ENCODE measurements at regions not wholly inside any gene's neighbourhood (a gene's known extent, or its start where the extent isn't known, plus 50 kb on each side); places are given as distances from the start of the nearest gene placed in this dataset.

DNA sequence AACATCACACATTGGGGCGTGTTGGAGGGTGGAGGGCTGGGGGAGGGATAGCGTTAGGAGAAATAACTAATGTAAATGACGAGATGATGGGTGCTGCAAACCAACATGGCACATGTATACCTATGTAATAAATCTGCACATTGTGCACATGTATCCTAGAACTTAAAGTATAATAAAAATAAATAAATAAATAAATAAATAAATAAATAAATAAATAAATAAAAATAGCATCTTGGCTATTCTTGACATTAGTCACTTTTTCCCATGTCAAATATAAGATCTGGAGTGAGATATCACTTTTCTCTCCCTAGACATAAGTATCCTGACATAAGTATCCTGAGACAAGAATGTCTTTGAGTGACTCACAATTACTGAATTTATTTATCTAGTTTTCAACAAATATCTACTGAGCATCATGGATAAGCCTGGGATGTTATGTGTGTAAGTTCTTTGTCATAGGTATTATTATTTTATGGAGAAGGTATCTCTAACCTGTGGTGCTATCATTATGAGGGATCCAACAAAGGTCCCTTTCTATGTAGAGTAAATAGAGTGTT, 691.3 kb downstream of the SORCS1 start:
- WGBS, result 87% methylated on average over 3 of the region's 3 CpGs
- no peaks in the 10 kb centered on the region for H3K27me3 ChIP-seq

GRCh38 chr10:106467506-106467905, 697.0 kb downstream of the SORCS1 start:
- no peak overlapping the region for H3K4me3 ChIP-seq
- H3K36me3 ChIP-seq, result no peaks in the 10 kb centered on the region
- no peak overlapping the region for H3K27ac ChIP-seq
- H3K9me3 ChIP-seq, result peaks cover 3% of the 10 kb centered on the region
- DNase-seq (ENCODE audit: low spot score in 2 of 2), result no peak
- H3K4me1 ChIP-seq, result no peaks in the 10 kb centered on the region
- WGBS, result 96% methylated on average over 6 of the region's 6 CpGs
- H3K27me3 ChIP-seq, result no peaks in the 10 kb centered on the region
- TF ChIP-seq POLR2AphosphoS5 (IDR thresholded peaks at IDR 0.05) (no peak), EP300 (IDR thresholded peaks at IDR 0.05) (no peak), POLR2A (IDR thresholded peaks at IDR 0.05) (no peak), CTCF (IDR thresholded peaks at IDR 0.05) (no peak)

More for the DNA sequence above, 691.3 kb downstream of the SORCS1 start:
- no peak for DNase-seq (ENCODE audit: low spot score in 2 of 2)
- Histone ChIP-seq H3K4me3 (no peak overlapping the region), H3K27ac (no peak overlapping the region), H3K9me3 (peaks cover 3% of the 10 kb centered on the region), H3K36me3 (no peaks in the 10 kb centered on the region), H3K4me1 (no peaks in the 10 kb centered on the region)
- TF ChIP-seq POLR2AphosphoS5 (IDR thresholded peaks at IDR 0.05), result no peak
- no peak for TF ChIP-seq POLR2A (IDR thresholded peaks at IDR 0.05)
- TF ChIP-seq CTCF (IDR thresholded peaks at IDR 0.05), result no peak
- no peak for TF ChIP-seq EP300 (IDR thresholded peaks at IDR 0.05)

GRCh38 chr10:106457522-106457921, 707.0 kb downstream of the SORCS1 start:
- TF ChIP-seq EP300 (IDR thresholded peaks at IDR 0.05) (no peak), CTCF (IDR thresholded peaks at IDR 0.05) (no peak), POLR2AphosphoS5 (IDR thresholded peaks at IDR 0.05) (no peak), POLR2A (IDR thresholded peaks at IDR 0.05) (no peak)
- peaks cover 7% of the 10 kb centered on the region for H3K9me3 ChIP-seq
- no peaks in the 10 kb centered on the region for H3K4me1 ChIP-seq
- no peaks in the 10 kb centered on the region for H3K36me3 ChIP-seq
- H3K4me3 ChIP-seq, result no peak overlapping the region
- H3K27me3 ChIP-seq, result no peaks in the 10 kb centered on the region
- DNase-seq (ENCODE audit: low spot score in 2 of 2), result no peak
- no peak overlapping the region for H3K27ac ChIP-seq
- WGBS, result 91% methylated on average over 3 of the region's 3 CpGs

DNA sequence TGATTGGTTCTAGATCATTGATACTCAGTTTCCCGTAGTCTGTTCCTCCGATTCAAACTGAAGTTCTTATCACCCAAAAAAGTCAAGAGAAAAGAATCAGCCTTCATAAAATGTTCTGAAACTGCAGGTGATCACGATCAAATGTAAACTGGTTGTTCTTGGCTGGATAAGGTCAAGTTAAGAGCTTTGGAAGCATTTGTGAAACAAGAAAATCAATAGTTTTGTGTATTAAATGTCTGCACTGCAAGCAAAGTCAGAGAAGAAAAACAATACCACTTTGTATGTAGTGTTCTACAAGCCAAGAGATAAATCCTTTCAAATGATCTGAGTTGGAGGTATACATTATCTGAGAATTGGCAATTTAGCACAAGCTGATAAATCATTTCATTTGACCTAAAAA, 710.3 kb downstream of the SORCS1 start:
- no peak for TF ChIP-seq POLR2A (IDR thresholded peaks at IDR 0.05)
- H3K4me1 ChIP-seq, result no peaks in the 10 kb centered on the region
- no peak overlapping the region for H3K4me3 ChIP-seq
- H3K27me3 ChIP-seq, result no peaks in the 10 kb centered on the region
- WGBS, result 87% methylated on average over 3 of the region's 3 CpGs
- no peak for DNase-seq (ENCODE audit: low spot score in 2 of 2)
- no peak overlapping the region for H3K27ac ChIP-seq
- no peaks in the 10 kb centered on the region for H3K36me3 ChIP-seq
- H3K9me3 ChIP-seq, result peaks cover 5% of the 10 kb centered on the region

DNA sequence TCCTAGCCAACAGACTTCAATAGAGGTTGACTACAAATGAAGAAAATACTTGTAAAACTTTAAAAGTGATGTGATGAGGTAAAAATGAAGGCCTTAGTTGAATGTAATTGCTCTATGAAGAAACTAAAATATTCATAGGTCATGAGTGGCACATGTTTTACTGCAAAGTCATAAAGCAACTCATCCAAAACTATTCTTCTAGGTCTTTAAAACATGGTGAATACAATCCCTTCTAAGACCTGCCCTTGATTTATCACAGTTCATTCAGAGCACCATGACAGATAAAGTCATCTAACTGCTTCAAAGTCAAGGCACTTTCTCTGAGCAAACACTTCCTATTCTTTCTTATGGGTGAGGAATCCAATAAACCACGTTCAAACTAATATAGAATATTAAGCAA, 713.5 kb downstream of the SORCS1 start:
- no peak for DNase-seq (ENCODE audit: low spot score in 2 of 2)
- no peak for TF ChIP-seq CTCF (IDR thresholded peaks at IDR 0.05)
- TF ChIP-seq POLR2AphosphoS5 (IDR thresholded peaks at IDR 0.05), result no peak
- TF ChIP-seq EP300 (IDR thresholded peaks at IDR 0.05), result no peak
- no peak for TF ChIP-seq POLR2A (IDR thresholded peaks at IDR 0.05)
- no peaks in the 10 kb centered on the region for H3K36me3 ChIP-seq
- no peaks in the 10 kb centered on the region for H3K4me1 ChIP-seq
- H3K27me3 ChIP-seq, result no peaks in the 10 kb centered on the region
- H3K27ac ChIP-seq, result no peak overlapping the region
- H3K4me3 ChIP-seq, result no peak overlapping the region
- peaks cover 5% of the 10 kb centered on the region for H3K9me3 ChIP-seq
- WGBS, result 67% methylated on average over 1 of the region's 1 CpG

DNA sequence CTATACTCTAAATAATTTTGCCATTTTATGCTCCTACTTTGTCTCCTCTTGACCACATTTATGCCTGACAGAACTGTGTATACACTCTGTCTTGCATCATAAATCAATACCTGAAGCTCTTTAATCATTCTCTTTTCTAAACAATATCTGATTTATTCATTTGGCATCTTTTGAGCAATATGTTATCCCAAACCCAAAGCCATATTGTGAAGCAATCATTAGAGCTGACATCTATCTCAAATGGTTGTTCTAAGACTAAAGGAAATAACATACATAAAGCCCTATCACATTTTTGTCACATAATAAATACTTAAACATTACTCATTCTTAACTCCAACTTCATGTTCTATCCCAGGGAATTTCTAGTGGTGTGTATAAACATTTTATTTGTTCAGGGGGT, 717.6 kb downstream of the SORCS1 start:
- H3K27me3 ChIP-seq, result no peaks in the 10 kb centered on the region
- no peaks in the 10 kb centered on the region for H3K36me3 ChIP-seq
- TF ChIP-seq POLR2AphosphoS5 (IDR thresholded peaks at IDR 0.05) (no peak), EP300 (IDR thresholded peaks at IDR 0.05) (no peak), CTCF (IDR thresholded peaks at IDR 0.05) (no peak)
- H3K4me3 ChIP-seq, result no peak overlapping the region
- peaks cover 3% of the 10 kb centered on the region for H3K9me3 ChIP-seq
- H3K4me1 ChIP-seq, result no peaks in the 10 kb centered on the region
- DNase-seq (ENCODE audit: low spot score in 2 of 2), result no peak
- no peak overlapping the region for H3K27ac ChIP-seq

Measured in suprapubic skin (tissue), 4 donors.